GM23338 (cell line): ENCODE measurements at regions not wholly inside any gene's neighbourhood (a gene's known extent, or its start where the extent isn't known, plus 50 kb on each side); places are given as distances from the start of the nearest gene placed in this dataset.

Experiments
- ATAC-seq: fragments of 200-7000 bp; cut with Tn5 transposase; 3 replicates; pipeline ENCODE4 v1.9.1; 2020
- DNase-seq: peaks from one replicate; pipeline ENCODE4 v3.0.0-alpha.2; 2015; ENCODE audit warnings: low spot score
- H2AFZ ChIP-seq: fragments of 200-600 bp; sonication (generic); 2 replicates; pipeline ENCODE4 v1.8.0; 2016; ENCODE audit warnings: antibody characterized with exemption, mild to moderate bottlenecking, moderate library complexity
- H3F3A ChIP-seq: fragments of 200-600 bp; sonication (generic); replicated peaks from 2 replicates; pipeline ENCODE4 v1.8.0; 2017; ENCODE audit warnings: antibody characterized with exemption, mixed run types, low read depth
- H3K27ac ChIP-seq: fragments of 200-600 bp; sonication (generic); 2 replicates; pipeline ENCODE4 v1.6.1; 2016; ENCODE audit warnings: low read depth
- H3K27me3 ChIP-seq: fragments of 200-600 bp; sonication (generic); 2 replicates; pipeline ENCODE4 v1.8.0; 2016; ENCODE audit warnings: mild to moderate bottlenecking, mixed run types, moderate library complexity; ENCODE audit not compliant: insufficient read depth
- H3K36me3 ChIP-seq: fragments of 200-600 bp; sonication (generic); 2 replicates; pipeline ENCODE4 v1.8.0; 2016; ENCODE audit warnings: mild to moderate bottlenecking; ENCODE audit not compliant: insufficient read depth
- H3K4me1 ChIP-seq: fragments of 200-600 bp; sonication (generic); 2 replicates; pipeline ENCODE4 v1.8.0; 2016; ENCODE audit warnings: mild to moderate bottlenecking, moderate library complexity; ENCODE audit not compliant: insufficient read depth
- H3K4me2 ChIP-seq: fragments of 200-600 bp; sonication (generic); 2 replicates; pipeline ENCODE4 v1.7.1; 2017; ENCODE audit warnings: mixed run types
- H3K4me3 ChIP-seq: fragments of 200-600 bp; sonication (generic); 2 replicates; pipeline ENCODE4 v1.6.1; 2016; ENCODE audit warnings: mixed run types
- H3K79me2 ChIP-seq: fragments of 200-600 bp; sonication (generic); replicated peaks from 2 replicates; pipeline ENCODE4 v1.8.0; 2017; ENCODE audit warnings: mild to moderate bottlenecking; ENCODE audit not compliant: insufficient read depth
- H3K9me2 ChIP-seq: fragments of 200-600 bp; sonication (generic); 2 replicates; pipeline ENCODE4 v1.8.0; 2017; ENCODE audit not compliant: insufficient read depth
- H4K20me1 ChIP-seq: fragments of 200-600 bp; sonication (generic); replicated peaks from 2 replicates; pipeline ENCODE4 v1.8.0; 2017; ENCODE audit warnings: mild to moderate bottlenecking; ENCODE audit not compliant: insufficient read depth
- H3K27ac Mint-ChIP-seq: 2 replicates; pipeline ENCODE4 v1.8.0; 2020; ENCODE audit warnings: inconsistent platforms, mild to moderate bottlenecking, moderate library complexity, mixed read lengths
- H3K27me3 Mint-ChIP-seq: 3 replicates; pipeline ENCODE4 v1.8.0; 2022; ENCODE audit warnings: low read depth, mild to moderate bottlenecking, moderate library complexity, mixed read lengths, inconsistent platforms; ENCODE audit not compliant: insufficient read depth, poor library complexity
- H3K36me3 Mint-ChIP-seq: 3 replicates; pipeline ENCODE4 v1.8.0; 2021; ENCODE audit warnings: low read depth, mild to moderate bottlenecking, inconsistent platforms, moderate library complexity, mixed read lengths
- H3K4me1 Mint-ChIP-seq: 3 replicates; pipeline ENCODE4 v1.8.0; 2020; ENCODE audit warnings: mild to moderate bottlenecking, inconsistent platforms, mixed read lengths
- H3K4me3 Mint-ChIP-seq: 3 replicates; pipeline ENCODE4 v1.8.0; 2021; ENCODE audit warnings: moderate library complexity, mild to moderate bottlenecking, inconsistent platforms, mixed read lengths
- H3K9me3 Mint-ChIP-seq: 3 replicates; pipeline ENCODE4 v1.8.0; 2020; ENCODE audit warnings: moderate library complexity, mild to moderate bottlenecking, inconsistent platforms, mixed read lengths
- CREB1 ChIP-seq: fragments of 250-450 bp; sonication (Bioruptor Pico); IDR thresholded peaks from 2 replicates; pipeline ENCODE4 v1.5.0; 2020; ENCODE audit warnings: low read depth, mild to moderate bottlenecking, moderate library complexity
- NANOG ChIP-seq: IDR thresholded peaks from 2 replicates; pipeline ENCODE4 v1.6.1; 2016; ENCODE audit warnings: antibody characterized with exemption, borderline replicate concordance
- POLR2AphosphoS5 ChIP-seq: IDR thresholded peaks from 2 replicates; pipeline ENCODE4 v1.6.1; 2016; ENCODE audit warnings: antibody characterized with exemption, low read depth
- STAT1 ChIP-seq: IDR thresholded peaks from one replicate; pipeline ENCODE4 v1.6.1; 2016; ENCODE audit warnings: antibody characterized with exemption; ENCODE audit not compliant: unreplicated experiment
- ZNF331 ChIP-seq: fragments of 250-450 bp; sonication (Bioruptor Pico); IDR thresholded peaks from 2 replicates; pipeline ENCODE4 v1.5.0; 2020; ENCODE audit warnings: low read depth, mild to moderate bottlenecking, moderate library complexity
- TF ChIP-seq, protein P1 (sequence below): IDR thresholded peaks from 2 replicates; pipeline ENCODE4 v1.6.1; 2016; ENCODE audit warnings: antibody characterized with exemption
- TF ChIP-seq, protein P2 (sequence below): IDR thresholded peaks from one replicate; pipeline ENCODE4 v1.6.1; 2018; ENCODE audit warnings: antibody characterized with exemption; ENCODE audit not compliant: unreplicated experiment

DNA sequence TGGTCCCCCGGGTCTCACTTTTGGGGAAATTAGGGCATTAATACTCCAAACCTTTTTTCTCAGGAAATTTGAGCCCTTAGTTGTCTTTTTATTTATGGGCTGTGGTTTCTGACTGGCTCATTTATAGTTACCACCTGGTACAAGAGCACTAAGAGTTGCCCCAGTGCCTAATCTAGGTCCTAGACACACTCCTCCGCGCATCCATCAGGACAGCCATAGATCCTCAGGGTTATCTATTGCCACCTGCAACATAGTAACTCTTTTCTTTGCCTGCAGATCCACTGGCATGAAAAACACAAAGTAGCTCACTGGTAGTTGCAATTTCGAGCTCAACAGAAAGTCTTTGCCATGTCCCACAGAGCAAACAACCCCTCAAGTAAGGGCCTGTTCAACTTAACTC, 576.4 kb upstream of the ROBO2 start:
- no peak overlapping the region for H3K4me2 ChIP-seq
- DNase-seq = no peak
- H3K9me3 Mint-ChIP-seq = no peaks in the 10 kb centered on the region
- H3K27me3 ChIP-seq = no peaks in the 10 kb centered on the region
- TF ChIP-seq ZNF331 (CRISPR knock-in tag) = no peak
- no peak overlapping the region for H3K27ac ChIP-seq
- no peaks in the 10 kb centered on the region for H3K4me1 ChIP-seq
- no peak overlapping the region for H2AFZ ChIP-seq
- H3K36me3 Mint-ChIP-seq = no peaks in the 10 kb centered on the region
- H3K4me1 Mint-ChIP-seq = no peaks in the 10 kb centered on the region
- H3K4me3 Mint-ChIP-seq = no peak overlapping the region
- no peaks in the 10 kb centered on the region for H3K9me2 ChIP-seq
- no peaks in the 10 kb centered on the region for H3K36me3 ChIP-seq
- H3K79me2 ChIP-seq = no peaks in the 10 kb centered on the region
- H4K20me1 ChIP-seq = no peaks in the 10 kb centered on the region
- no peaks in the 10 kb centered on the region for H3F3A ChIP-seq
- H3K4me3 ChIP-seq = no peak overlapping the region
- no peaks in the 10 kb centered on the region for H3K27me3 Mint-ChIP-seq
- no peak overlapping the region for H3K27ac Mint-ChIP-seq
- ATAC-seq = no peak

DNA sequence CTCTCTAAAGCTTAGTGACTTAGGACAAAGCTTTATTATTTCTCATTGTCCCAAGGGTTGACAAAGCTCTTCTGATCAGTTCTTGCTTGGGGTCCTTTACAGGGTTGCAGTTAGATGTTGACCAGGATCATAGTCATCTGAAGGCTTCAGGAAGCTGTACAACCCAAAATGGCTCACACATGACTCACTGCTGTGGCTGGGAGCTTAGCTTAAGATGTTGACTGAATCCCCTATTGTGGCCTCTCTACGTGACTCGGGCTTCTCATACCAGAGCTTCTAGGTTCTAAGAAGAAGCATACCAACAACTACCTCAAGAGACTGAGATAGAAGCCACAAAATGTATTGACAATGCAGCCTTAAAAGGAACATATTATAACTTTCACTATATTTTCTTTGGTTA, 569.6 kb upstream of the ROBO2 start:
- H3K27me3 Mint-ChIP-seq = no peaks in the 10 kb centered on the region
- Histone ChIP-seq H3K9me2 (peaks cover 9% of the 10 kb centered on the region), H3K79me2 (no peaks in the 10 kb centered on the region), H2AFZ (no peak overlapping the region), H3K4me3 (no peak overlapping the region), H3K4me1 (no peaks in the 10 kb centered on the region), H3F3A (no peaks in the 10 kb centered on the region), H3K27ac (no peak overlapping the region), H3K4me2 (no peak overlapping the region), H4K20me1 (no peaks in the 10 kb centered on the region), H3K27me3 (no peaks in the 10 kb centered on the region), H3K36me3 (no peaks in the 10 kb centered on the region)
- 0 out of 3 replicates have a peak, but pooled peaks cover 2% of the 10 kb centered on the region for H3K36me3 Mint-ChIP-seq
- H3K9me3 Mint-ChIP-seq = no peaks in the 10 kb centered on the region
- no peaks in the 10 kb centered on the region for H3K4me1 Mint-ChIP-seq
- ATAC-seq (no peak), DNase-seq (no peak)
- no peak overlapping the region for H3K27ac Mint-ChIP-seq
- no peak overlapping the region for H3K4me3 Mint-ChIP-seq
- TF ChIP-seq CREB1 (CRISPR knock-in tag) (no peak), ZNF331 (CRISPR knock-in tag) (no peak), POLR2AphosphoS5 (no peak), STAT1 (no peak), NANOG (no peak)
- TF ChIP-seq, protein P1, sequence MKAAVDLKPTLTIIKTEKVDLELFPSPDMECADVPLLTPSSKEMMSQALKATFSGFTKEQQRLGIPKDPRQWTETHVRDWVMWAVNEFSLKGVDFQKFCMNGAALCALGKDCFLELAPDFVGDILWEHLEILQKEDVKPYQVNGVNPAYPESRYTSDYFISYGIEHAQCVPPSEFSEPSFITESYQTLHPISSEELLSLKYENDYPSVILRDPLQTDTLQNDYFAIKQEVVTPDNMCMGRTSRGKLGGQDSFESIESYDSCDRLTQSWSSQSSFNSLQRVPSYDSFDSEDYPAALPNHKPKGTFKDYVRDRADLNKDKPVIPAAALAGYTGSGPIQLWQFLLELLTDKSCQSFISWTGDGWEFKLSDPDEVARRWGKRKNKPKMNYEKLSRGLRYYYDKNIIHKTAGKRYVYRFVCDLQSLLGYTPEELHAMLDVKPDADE = no peak
- TF ChIP-seq, protein P2, sequence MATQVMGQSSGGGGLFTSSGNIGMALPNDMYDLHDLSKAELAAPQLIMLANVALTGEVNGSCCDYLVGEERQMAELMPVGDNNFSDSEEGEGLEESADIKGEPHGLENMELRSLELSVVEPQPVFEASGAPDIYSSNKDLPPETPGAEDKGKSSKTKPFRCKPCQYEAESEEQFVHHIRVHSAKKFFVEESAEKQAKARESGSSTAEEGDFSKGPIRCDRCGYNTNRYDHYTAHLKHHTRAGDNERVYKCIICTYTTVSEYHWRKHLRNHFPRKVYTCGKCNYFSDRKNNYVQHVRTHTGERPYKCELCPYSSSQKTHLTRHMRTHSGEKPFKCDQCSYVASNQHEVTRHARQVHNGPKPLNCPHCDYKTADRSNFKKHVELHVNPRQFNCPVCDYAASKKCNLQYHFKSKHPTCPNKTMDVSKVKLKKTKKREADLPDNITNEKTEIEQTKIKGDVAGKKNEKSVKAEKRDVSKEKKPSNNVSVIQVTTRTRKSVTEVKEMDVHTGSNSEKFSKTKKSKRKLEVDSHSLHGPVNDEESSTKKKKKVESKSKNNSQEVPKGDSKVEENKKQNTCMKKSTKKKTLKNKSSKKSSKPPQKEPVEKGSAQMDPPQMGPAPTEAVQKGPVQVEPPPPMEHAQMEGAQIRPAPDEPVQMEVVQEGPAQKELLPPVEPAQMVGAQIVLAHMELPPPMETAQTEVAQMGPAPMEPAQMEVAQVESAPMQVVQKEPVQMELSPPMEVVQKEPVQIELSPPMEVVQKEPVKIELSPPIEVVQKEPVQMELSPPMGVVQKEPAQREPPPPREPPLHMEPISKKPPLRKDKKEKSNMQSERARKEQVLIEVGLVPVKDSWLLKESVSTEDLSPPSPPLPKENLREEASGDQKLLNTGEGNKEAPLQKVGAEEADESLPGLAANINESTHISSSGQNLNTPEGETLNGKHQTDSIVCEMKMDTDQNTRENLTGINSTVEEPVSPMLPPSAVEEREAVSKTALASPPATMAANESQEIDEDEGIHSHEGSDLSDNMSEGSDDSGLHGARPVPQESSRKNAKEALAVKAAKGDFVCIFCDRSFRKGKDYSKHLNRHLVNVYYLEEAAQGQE = no peak
